SKM-1 (cell line): ENCODE measurements at regions not wholly inside any gene's neighbourhood (a gene's known extent, or its start where the extent isn't known, plus 50 kb on each side); places are given as distances from the start of the nearest gene placed in this dataset.

ENCODE experiments used
- DNase-seq: peaks from one replicate; lab custom pipeline; 2025; ENCODE audit not compliant: unreplicated experiment; lab: John Stamatoyannopoulos, UW

GRCh38 chr2:191512874-191513273, 165.1 kb upstream of the NABP1 start:
- no peak for DNase-seq

GRCh38 chr2:191514613-191515012, 163.3 kb upstream of the NABP1 start:
- no peak for DNase-seq

GRCh38 chr2:191515551-191515950, 162.4 kb upstream of the NABP1 start:
- DNase-seq, result no peak

GRCh38 chr2:191516260-191516659, 161.7 kb upstream of the NABP1 start:
- DNase-seq, result no peak

GRCh38 chr2:191521608-191522208, 156.2 kb upstream of the NABP1 start:
- DNase-seq, result peak; percentile 28

- no peak for DNase-seq
Measured at GRCh38 chr2:191522478-191523120, 155.3 kb upstream of the NABP1 start.

- DNase-seq, result no peak
Measured at GRCh38 chr2:191526091-191526490, 151.8 kb upstream of the NABP1 start.

GRCh38 chr2:191526536-191526935, 151.4 kb upstream of the NABP1 start:
- no peak for DNase-seq

GRCh38 chr2:191526953-191527556, 150.9 kb upstream of the NABP1 start:
- DNase-seq, result no peak

GRCh38 chr2:191530618-191531017, 147.3 kb upstream of the NABP1 start:
- no peak for DNase-seq

GRCh38 chr2:191533693-191534180, 144.2 kb upstream of the NABP1 start:
- peak; percentile 36 for DNase-seq

GRCh38 chr2:191537921-191538320, 140.0 kb upstream of the NABP1 start:
- no peak for DNase-seq

GRCh38 chr2:191538334-191538903, 139.5 kb upstream of the NABP1 start:
- no peak for DNase-seq

- DNase-seq, result peak; percentile 23
Measured at GRCh38 chr2:191539068-191539467, 138.9 kb upstream of the NABP1 start.

- DNase-seq, result no peak
Measured at GRCh38 chr2:191540681-191541080, 137.3 kb upstream of the NABP1 start.

- DNase-seq, result no peak
Measured at GRCh38 chr2:191543708-191544107, 134.2 kb upstream of the NABP1 start.

- no peak for DNase-seq
Measured at GRCh38 chr2:191544461-191545062, 133.4 kb upstream of the NABP1 start.

- DNase-seq, result no peak
Measured at GRCh38 chr2:191545361-191545760, 132.6 kb upstream of the NABP1 start.

- no peak for DNase-seq
Measured at GRCh38 chr2:191552066-191552465, 125.9 kb upstream of the NABP1 start.

- no peak for DNase-seq
Measured at GRCh38 chr2:191554240-191554639, 123.7 kb upstream of the NABP1 start.

- DNase-seq, result peak; percentile 68
Measured at GRCh38 chr2:191555092-191555742, 122.7 kb upstream of the NABP1 start.
